GM12878 (cell line): ENCODE measurements at regions not wholly inside any gene's neighbourhood (a gene's known extent, or its start where the extent isn't known, plus 50 kb on each side); places are given as distances from the start of the nearest gene placed in this dataset.

Experiments used
- CHD2 ChIP-seq: IDR thresholded peaks from 2 replicates; pipeline ENCODE4 v1.6.1; 2011; ENCODE audit warnings: low read depth, low read length, improper control_type of control experiment, borderline replicate concordance
- CTCF ChIP-seq, 3 experiments: IDR thresholded peaks in 2 of 3; conservative IDR thresholded peaks in 1 of 3; 2 replicates each; pipeline ENCODE4 v1.5.1; 2011; ENCODE audit warnings: low read depth in 3 of 3, low read length in 3 of 3, mild to moderate bottlenecking in 3 of 3, control low read depth in 2 of 3, moderate library complexity in 2 of 3, inconsistent platforms in 1 of 3, mixed read lengths in 1 of 3; ENCODE audit not compliant: control insufficient read depth in 2 of 3, insufficient read depth in 1 of 3; ENCODE audit errors: extremely low read depth in 1 of 3
- IRF5 ChIP-seq: fragments of 450-650 bp; IDR thresholded peaks from 2 replicates; pipeline ENCODE4 v1.6.1; 2017; ENCODE audit warnings: borderline replicate concordance

GRCh38 chr17:64749306-64749705, 87.2 kb upstream of the SMURF2 start:
- TF ChIP-seq CTCF (IDR thresholded peaks at IDR 0.05 in 2 of 3, conservative IDR thresholded peaks at IDR 0.05 in 1 of 3; ENCODE audit: control insufficient read depth in 2 of 3, extremely low read depth in 1 of 3, insufficient read depth in 1 of 3, low read depth in 3 of 3, low read length in 3 of 3) (no peak), IRF5 (no peak), CHD2 (no peak)
